Mesodermal cell (in vitro differentiated cells): ENCODE measurements at regions not wholly inside any gene's neighbourhood (a gene's known extent, or its start where the extent isn't known, plus 50 kb on each side); places are given as distances from the start of the nearest gene placed in this dataset.

ENCODE experiments used
- H3K27ac ChIP-seq: 2 replicates; pipeline ENCODE4 v1.7.0; 2013; ENCODE audit warnings: mild to moderate bottlenecking, low read depth, low read length, moderate library complexity; ENCODE audit not compliant: severe bottlenecking
- H3K36me3 ChIP-seq: 2 replicates; pipeline ENCODE4 v1.7.1; 2013; ENCODE audit warnings: mild to moderate bottlenecking, low read length, moderate library complexity; ENCODE audit not compliant: control insufficient read depth, insufficient read depth
- H3K4me1 ChIP-seq: one replicate; pipeline ENCODE4 v1.7.1; 2013; ENCODE audit warnings: mild to moderate bottlenecking, low read length; ENCODE audit not compliant: insufficient read depth, control insufficient read depth, poor library complexity, severe bottlenecking
- H3K4me3 ChIP-seq: 2 replicates; pipeline ENCODE4 v1.7.0; 2013; ENCODE audit warnings: low read length, control low read depth, mild to moderate bottlenecking; ENCODE audit not compliant: insufficient read depth, poor library complexity, severe bottlenecking; ENCODE audit errors: extremely low read depth
- H3K9me3 ChIP-seq: 2 replicates; pipeline ENCODE4 v1.7.1; 2013; ENCODE audit warnings: mild to moderate bottlenecking, low read length, moderate library complexity; ENCODE audit not compliant: control insufficient read depth
- WGBS, 2 experiments: methylation state at CpG; one replicate each; pipeline ENCODE4 v1.1.5; 2013; ENCODE audit warnings: missing lambda C conversion rate in 2 of 2; ENCODE audit not compliant: insufficient coverage in 2 of 2; 5-methylcytosine and 5-hydroxymethylcytosine counted together

DNA sequence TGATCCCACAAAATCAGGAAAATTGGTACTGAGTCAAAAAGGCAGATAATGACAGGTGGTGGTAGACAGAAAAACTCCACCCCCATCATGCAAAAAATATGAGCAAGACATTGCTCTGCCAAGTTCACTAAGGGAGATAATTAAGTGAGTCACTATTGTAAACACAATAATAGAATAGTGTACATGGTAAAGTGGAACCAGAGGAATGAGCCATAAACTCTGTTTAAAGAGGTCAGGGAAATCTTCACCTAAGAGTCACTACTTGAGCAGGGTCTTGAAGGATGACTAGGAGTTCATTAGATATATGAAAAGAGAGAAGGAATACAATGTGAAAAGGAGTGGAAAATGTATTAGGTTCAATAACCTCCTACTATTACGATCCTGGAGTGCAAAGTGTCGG lies 213.4 kb upstream of the PEX5L start:
- no CpG with 5 or more reads among the region's 2 CpGs for WGBS, 2 experiments

GRCh38 chr3:180252683-180253082 lies 215.9 kb upstream of the PEX5L start:
- Histone ChIP-seq H3K4me1 (no peaks in the 10 kb centered on the region), H3K4me3 (no peak overlapping the region), H3K36me3 (no peaks in the 10 kb centered on the region), H3K27ac (no peak overlapping the region), H3K9me3 (no peaks in the 10 kb centered on the region)
- WGBS, 2 experiments, result no CpG with 5 or more reads among the region's 3 CpGs

More for the DNA sequence above, 213.4 kb upstream of the PEX5L start:
- no peak overlapping the region for H3K4me3 ChIP-seq
- no peaks in the 10 kb centered on the region for H3K36me3 ChIP-seq
- no peaks in the 10 kb centered on the region for H3K4me1 ChIP-seq
- no peaks in the 10 kb centered on the region for H3K9me3 ChIP-seq
- no peak overlapping the region for H3K27ac ChIP-seq

DNA sequence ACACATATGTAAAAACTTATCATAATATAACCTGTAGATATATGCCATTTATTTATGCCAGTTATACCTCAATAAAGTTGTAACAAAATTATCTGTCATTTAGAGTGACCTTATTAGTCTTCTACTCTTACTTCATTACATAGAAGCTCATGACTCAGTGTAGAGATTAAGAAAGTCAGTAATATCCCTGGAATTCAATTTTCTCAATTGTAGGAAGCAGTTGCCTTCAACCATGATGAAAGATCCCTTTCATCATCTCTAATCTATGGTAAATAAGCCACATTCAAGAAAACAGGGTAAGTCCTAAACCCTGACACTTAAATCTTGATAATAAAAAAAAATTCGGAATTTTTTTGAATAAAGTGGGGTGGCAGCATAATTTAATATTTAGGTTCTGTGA lies 216.5 kb upstream of the PEX5L start:
- 60% methylated on average over 1 of the region's 1 CpG; no CpG with 5 or more reads in 1 of the 2 experiments for WGBS, 2 experiments
- no peak overlapping the region for H3K27ac ChIP-seq
- H3K9me3 ChIP-seq, result no peaks in the 10 kb centered on the region
- no peaks in the 10 kb centered on the region for H3K4me1 ChIP-seq
- H3K4me3 ChIP-seq, result no peak overlapping the region
- H3K36me3 ChIP-seq, result no peaks in the 10 kb centered on the region

DNA sequence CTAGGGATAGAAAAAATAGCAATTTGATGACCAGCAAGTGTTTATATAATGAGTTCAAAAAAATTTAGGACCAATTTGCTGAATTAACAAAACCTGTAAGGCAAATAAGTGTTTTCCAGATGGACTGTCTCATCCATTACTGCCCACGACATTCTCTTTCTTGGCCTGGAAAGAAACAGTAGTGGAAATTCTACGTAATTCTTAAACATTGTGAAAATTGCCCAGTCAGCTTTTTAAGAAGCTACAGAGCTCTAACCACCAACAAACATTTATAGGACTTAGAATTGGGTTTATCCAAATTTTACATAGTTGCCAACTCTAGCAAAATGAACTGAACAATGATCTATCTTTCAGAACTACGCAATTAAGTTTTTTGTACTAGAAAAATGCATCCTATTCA lies 227.7 kb upstream of the PEX5L start:
- no peaks in the 10 kb centered on the region for H3K4me1 ChIP-seq
- no peaks in the 10 kb centered on the region for H3K36me3 ChIP-seq
- H3K27ac ChIP-seq, result no peak overlapping the region
- 100% methylated on average over 1 of the region's 3 CpGs; no CpG with 5 or more reads in 1 of the 2 experiments for WGBS, 2 experiments
- no peak overlapping the region for H3K4me3 ChIP-seq
- peaks cover 3% of the 10 kb centered on the region for H3K9me3 ChIP-seq

GRCh38 chr3:180265551-180265950 lies 228.8 kb upstream of the PEX5L start:
- Histone ChIP-seq H3K9me3 (peaks cover 3% of the 10 kb centered on the region), H3K36me3 (no peaks in the 10 kb centered on the region), H3K27ac (no peak overlapping the region), H3K4me3 (no peak overlapping the region), H3K4me1 (no peaks in the 10 kb centered on the region)

GRCh38 chr3:180267202-180267843 lies 230.6 kb upstream of the PEX5L start:
- Histone ChIP-seq H3K36me3 (no peaks in the 10 kb centered on the region), H3K9me3 (no peaks in the 10 kb centered on the region), H3K4me1 (no peaks in the 10 kb centered on the region), H3K4me3 (no peak overlapping the region), H3K27ac (no peak overlapping the region)
- 82% methylated on average over 2 of the region's 3 CpGs for WGBS, 2 experiments

DNA sequence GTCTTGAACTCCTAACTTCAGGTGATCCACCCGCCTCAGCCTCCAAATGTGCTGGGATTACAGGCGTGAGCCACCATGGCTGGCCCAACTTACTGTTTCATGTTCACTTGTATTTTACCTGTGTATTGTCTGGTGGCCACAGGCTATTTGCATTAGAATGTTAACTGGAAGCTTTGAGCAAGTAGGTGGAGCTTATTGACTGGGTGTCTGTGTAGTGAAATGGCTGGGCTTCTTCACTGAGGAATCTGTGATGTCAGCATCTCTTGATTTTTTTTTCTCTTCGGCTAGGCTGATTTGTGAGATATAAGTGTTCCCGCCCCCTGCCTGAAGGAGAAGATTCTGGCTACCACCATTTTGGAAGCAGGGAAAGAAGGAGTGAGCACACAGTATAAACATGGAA lies 237.8 kb upstream of the PEX5L start:
- no peaks in the 10 kb centered on the region for H3K36me3 ChIP-seq
- H3K9me3 ChIP-seq, result no peaks in the 10 kb centered on the region
- no peaks in the 10 kb centered on the region for H3K4me1 ChIP-seq
- WGBS, 2 experiments, result 88 to 100% methylated on average over 1 to 4 of the region's 4 CpGs
- no peak overlapping the region for H3K27ac ChIP-seq
- H3K4me3 ChIP-seq, result no peak overlapping the region

DNA sequence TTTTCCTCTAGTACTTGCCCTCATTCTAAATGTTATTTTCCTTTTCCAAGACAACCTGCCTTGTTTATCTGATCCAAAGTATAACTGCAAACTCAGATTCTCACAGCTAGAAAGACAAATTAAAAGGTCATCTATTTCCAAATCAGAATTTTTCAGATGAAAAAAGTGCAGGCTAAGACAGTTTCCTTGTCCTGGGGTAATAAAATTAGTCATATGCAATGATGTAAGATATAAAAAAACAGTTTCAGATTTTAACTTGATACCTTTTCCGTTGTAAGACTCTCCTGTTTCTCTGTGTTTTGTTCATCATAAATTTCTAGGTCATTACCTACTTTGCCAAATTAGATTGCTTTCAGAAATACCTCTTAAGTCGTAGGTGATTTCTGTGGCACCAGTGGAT lies 238.4 kb upstream of the PEX5L start:
- no peaks in the 10 kb centered on the region for H3K36me3 ChIP-seq
- no peak overlapping the region for H3K4me3 ChIP-seq
- no CpG with 5 or more reads among the region's 2 CpGs for whole genome bisulfite sequencing, 2 experiments
- no peaks in the 10 kb centered on the region for H3K4me1 ChIP-seq
- no peaks in the 10 kb centered on the region for H3K9me3 ChIP-seq
- H3K27ac ChIP-seq, result no peak overlapping the region

DNA sequence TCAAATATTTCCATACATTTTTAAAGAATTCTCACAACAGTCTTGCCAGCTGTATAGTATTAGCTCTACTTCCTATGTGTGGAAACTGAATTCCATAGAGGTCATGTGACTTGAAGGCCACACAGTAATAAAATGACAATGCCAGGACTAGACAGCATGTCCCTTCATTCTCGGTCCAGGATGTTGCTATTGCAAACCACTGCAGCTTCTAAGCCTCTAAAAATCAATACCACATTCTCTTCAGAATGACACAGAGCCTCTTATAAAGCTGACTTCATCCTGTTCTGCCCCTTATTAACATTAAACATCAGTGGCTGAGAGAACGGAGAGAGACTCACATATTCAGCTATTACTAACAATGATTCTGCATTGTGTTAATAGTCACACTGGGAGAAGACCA lies 240.3 kb upstream of the PEX5L start:
- H3K4me1 ChIP-seq, result no peaks in the 10 kb centered on the region
- no peaks in the 10 kb centered on the region for H3K9me3 ChIP-seq
- 57 to 100% methylated on average over 1 of the region's 2 CpGs for WGBS, 2 experiments
- H3K36me3 ChIP-seq, result no peaks in the 10 kb centered on the region
- H3K4me3 ChIP-seq, result no peak overlapping the region
- H3K27ac ChIP-seq, result no peak overlapping the region

GRCh38 chr3:180278583-180279188 lies 241.9 kb upstream of the PEX5L start:
- no peak overlapping the region for H3K27ac ChIP-seq
- no peaks in the 10 kb centered on the region for H3K9me3 ChIP-seq
- no peak overlapping the region for H3K4me3 ChIP-seq
- no peaks in the 10 kb centered on the region for H3K36me3 ChIP-seq
- H3K4me1 ChIP-seq, result no peaks in the 10 kb centered on the region
- WGBS, 2 experiments, result 83 to 96% methylated on average over 2 of the region's 2 CpGs

GRCh38 chr3:180280555-180280954 lies 243.8 kb upstream of the PEX5L start:
- Histone ChIP-seq H3K4me1 (no peaks in the 10 kb centered on the region), H3K27ac (no peak overlapping the region)
- 83 to 93% methylated on average over 1 of the region's 1 CpG for WGBS, 2 experiments

More at GRCh38 chr3:180280555-180280954, 243.8 kb upstream of the PEX5L start:
- Histone ChIP-seq H3K36me3 (no peaks in the 10 kb centered on the region), H3K9me3 (no peaks in the 10 kb centered on the region), H3K4me3 (no peak overlapping the region)
